HG02852 (cell line): ENCODE measurements at regions not wholly inside any gene's neighbourhood (a gene's known extent, or its start where the extent isn't known, plus 50 kb on each side); places are given as distances from the start of the nearest gene placed in this dataset.

Experiments
- ATAC-seq: cut with Tn5 transposase; IDR thresholded peaks from one replicate; pipeline ENCODE4 v1.9.1; 2021; ENCODE audit warnings: mild to moderate bottlenecking, moderate library complexity; ENCODE audit not compliant: unreplicated experiment

GRCh38 chr17:5784791-5785190 is 200.5 kb upstream of the NLRP1 start:
- no peak for ATAC-seq

- peak; percentile 35 for ATAC-seq
Measured at GRCh38 chr17:5785338-5785737, 201.0 kb upstream of the NLRP1 start.

GRCh38 chr17:5785867-5786509 is 201.7 kb upstream of the NLRP1 start:
- ATAC-seq: peak; percentile 77

- ATAC-seq: peak; percentile 19
Measured at GRCh38 chr17:5786510-5786875, 202.2 kb upstream of the NLRP1 start.

DNA sequence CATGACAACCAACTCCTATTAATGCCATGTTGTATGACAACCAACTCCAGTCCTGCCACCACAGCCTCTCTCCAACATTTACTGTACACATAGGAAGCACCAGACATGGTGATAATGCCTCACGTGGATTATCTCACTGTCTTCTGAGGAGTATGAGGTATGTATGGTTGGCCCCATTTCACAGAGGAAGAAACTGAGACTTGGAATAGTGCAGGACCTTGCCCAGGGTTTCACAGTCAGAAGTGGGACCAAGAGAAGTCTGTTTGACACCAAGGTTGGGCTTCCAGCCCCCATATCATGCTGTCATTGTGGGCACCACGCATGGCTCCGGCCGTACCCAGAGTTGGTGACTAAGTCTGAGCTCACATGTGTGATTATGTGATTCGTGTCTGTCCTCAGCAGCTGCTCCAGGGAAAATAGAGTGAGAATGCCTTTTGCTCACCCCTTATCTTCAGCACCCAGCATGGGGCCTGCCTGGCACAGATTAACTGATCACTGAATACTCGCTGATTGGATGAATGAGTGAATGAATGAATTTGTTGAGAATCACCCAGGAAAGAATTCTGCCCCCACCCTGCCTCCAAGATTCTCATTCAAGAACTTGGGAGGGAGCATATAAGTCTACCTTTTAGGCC is 204.1 kb upstream of the NLRP1 start:
- no peak for ATAC-seq

DNA sequence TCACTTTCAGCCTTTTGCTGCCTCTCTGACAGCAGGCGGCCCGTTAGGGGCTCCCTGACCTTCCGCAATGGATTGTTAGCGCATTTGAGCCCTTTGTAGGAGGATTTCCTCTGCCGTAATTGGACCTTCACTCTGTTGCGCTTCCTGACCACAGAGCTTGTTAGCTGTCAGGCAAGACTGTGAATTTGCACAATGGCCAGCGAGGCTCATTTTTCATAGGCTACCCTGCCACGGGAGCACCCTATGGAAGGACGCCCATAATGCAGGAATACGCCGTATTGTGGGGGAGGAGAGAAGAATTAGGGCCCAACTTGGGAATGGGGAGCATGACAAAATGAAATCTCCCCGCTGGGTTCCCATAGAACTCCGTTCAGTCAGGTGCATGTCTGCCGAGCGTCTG is 205.2 kb upstream of the NLRP1 start:
- no peak for ATAC-seq

- ATAC-seq: no peak
Measured at GRCh38 chr17:5793157-5793556, 208.8 kb upstream of the NLRP1 start.

DNA sequence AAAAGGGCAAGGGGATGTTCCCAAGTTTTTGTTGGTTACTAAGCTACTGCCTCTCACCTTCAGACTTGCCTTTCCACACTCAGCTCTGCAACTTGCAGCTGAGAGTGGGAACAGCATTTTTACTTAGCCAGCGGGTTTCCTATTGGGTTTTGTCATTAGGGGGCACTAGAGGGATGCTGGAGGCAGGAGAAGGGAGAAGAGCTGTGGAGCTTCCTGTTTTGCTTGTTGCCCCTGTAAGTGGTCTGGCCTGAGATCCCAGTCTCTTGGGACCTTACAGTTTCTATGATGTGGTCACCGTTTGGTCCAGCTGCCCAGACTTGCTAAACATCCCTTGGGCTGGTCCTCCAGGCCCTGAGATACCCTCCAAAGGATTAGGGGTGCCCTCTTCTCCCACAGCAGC is 209.6 kb upstream of the NLRP1 start:
- ATAC-seq: no peak

DNA sequence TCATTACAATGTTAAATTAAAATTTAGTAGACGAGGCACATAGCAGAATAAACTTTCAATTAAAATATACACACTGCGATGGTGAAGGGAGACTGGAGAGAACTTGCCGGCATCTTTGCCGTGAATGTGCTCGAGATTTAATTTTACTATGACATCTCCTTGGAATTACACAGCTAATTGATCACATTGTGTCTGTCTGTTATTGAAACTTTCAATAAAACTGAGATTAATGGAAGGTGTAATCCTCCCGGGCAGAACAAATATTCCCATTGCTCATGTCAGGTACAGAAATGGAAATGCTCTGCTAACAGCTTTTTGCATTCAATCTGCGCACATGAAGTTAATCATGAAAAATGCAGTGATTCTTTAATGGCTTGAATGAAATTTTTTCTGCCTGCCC is 210.1 kb upstream of the NLRP1 start:
- ATAC-seq: no peak

GRCh38 chr17:5794881-5795506 is 210.7 kb upstream of the NLRP1 start:
- no peak for ATAC-seq

GRCh38 chr17:5797447-5798050 is 213.2 kb upstream of the NLRP1 start:
- no peak for ATAC-seq

GRCh38 chr17:5798094-5798493 is 213.8 kb upstream of the NLRP1 start:
- no peak for ATAC-seq

DNA sequence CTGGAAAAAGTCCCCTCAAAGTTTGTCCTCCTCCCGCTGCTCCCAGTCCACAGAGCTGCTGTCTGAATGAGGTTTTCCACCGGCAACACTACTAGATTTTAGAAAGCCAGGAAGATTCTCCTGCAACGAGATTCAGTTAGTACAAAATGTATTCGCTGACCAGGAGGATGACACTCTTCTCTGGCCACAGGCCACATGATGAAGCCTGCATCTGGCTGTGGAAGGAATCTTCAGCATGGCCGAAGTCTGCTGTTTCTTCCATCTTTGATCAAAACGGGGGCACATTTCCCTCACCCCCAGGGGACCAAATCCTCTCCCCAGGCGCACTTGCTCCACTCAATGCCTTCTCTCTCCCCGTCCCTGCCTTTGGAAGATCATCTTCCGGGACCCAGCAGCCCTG is 215.8 kb upstream of the NLRP1 start:
- ATAC-seq: no peak

DNA sequence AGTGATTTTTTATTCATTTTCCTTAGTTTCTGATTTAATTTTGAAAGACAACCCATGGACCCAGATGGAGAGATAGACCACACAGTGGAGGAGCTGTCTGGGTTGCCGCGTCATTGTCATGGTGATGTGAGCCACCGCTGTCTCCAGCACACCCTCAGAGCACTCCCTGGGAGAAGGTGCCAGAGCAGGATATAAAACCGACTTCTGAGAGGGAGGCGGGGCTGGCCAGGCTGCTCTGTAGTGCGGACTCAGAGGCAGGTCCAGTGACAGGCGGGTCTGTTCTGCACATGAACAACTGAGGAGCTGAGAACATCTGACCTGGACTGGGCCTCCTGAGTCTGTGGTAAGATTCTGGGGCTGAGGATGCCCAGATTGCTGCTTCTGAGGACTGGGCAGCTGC is 216.3 kb upstream of the NLRP1 start:
- no peak for ATAC-seq

DNA sequence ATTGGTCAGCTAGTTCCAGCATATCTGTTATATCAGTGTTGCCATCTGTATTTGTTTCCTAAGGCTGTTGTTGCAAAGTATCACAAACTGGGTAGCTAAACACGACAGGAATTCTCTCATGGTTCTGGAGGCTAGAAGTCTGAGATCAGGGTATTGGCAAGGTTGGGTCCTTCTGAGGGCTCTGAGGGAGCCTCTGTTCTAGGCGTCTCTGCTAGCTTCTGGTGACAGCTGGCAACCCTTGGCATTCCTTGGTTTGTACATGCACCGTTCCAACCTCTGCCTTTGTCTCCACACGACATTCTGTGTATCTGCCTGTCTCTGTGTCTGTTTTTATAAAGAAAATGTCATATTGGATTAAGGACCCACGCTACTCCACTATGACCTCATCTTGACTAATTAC is 219.9 kb upstream of the NLRP1 start:
- ATAC-seq: no peak

- no peak for ATAC-seq
Measured at GRCh38 chr17:5809056-5809455, 224.7 kb upstream of the NLRP1 start.

- ATAC-seq: no peak
Measured at GRCh38 chr17:5809580-5810188, 225.4 kb upstream of the NLRP1 start.

DNA sequence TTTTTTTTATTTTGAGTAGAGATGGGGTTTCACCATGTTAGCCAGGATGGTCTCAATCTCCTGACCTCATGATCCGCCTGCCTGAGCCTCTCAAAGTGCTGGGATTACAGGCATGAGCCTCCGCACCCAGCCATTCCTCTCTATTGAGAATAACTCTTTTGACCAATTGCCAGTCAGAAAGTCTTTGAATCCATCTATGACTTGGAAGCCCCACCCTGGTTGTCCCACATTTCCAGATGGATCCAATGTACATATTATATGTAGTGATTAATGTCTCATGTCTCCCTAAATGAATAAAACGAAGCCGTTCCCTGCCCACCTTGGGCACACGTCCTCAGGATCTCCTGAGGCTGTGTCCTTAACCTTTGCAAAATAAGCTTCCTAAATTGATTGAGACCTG is 228.3 kb upstream of the NLRP1 start:
- ATAC-seq: no peak

- no peak for ATAC-seq
Measured at GRCh38 chr17:5813357-5813756, 229.0 kb upstream of the NLRP1 start.

- no peak for ATAC-seq
Measured at GRCh38 chr17:5815396-5815795, 231.1 kb upstream of the NLRP1 start.

GRCh38 chr17:5816491-5817070 is 232.3 kb upstream of the NLRP1 start:
- ATAC-seq: no peak
